ENCODE measurements at regions not wholly inside any gene's neighbourhood (a gene's known extent, or its start where the extent isn't known, plus 50 kb on each side); places are given as distances from the start of the nearest gene placed in this dataset.

GRCh38 chr1:209497729-209498128 lies 85.8 kb upstream of the CAMK1G start:
- TF ChIP-seq CTCF (IDR thresholded peaks at IDR 0.05): no peak
- no peak for TF ChIP-seq ZFX (IDR thresholded peaks at IDR 0.05; ENCODE audit: borderline replicate concordance)
